ENCODE measurements at regions not wholly inside any gene's neighbourhood (a gene's known extent, or its start where the extent isn't known, plus 50 kb on each side); places are given as distances from the start of the nearest gene placed in this dataset.

DNA sequence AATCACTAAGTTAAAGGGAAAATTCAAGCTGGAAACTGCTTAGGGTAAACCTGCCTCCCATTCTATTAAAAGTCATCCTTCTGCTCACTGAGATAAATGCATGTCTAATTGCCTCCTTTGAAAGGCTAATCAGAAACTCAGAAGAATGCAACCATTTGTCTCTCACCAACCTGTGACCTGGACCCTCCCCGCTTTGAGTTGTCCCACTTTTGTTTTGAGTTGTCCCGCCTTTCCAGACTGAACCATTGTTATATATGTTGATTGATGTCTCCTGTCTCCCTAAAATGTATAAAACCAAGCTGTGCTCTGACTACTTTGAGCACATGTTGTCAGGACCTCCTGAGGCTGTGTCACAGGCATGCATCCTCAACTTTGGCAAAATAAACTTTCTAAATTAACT lies 378.4 kb downstream of the KIF20B start:
- TF ChIP-seq, protein P1, sequence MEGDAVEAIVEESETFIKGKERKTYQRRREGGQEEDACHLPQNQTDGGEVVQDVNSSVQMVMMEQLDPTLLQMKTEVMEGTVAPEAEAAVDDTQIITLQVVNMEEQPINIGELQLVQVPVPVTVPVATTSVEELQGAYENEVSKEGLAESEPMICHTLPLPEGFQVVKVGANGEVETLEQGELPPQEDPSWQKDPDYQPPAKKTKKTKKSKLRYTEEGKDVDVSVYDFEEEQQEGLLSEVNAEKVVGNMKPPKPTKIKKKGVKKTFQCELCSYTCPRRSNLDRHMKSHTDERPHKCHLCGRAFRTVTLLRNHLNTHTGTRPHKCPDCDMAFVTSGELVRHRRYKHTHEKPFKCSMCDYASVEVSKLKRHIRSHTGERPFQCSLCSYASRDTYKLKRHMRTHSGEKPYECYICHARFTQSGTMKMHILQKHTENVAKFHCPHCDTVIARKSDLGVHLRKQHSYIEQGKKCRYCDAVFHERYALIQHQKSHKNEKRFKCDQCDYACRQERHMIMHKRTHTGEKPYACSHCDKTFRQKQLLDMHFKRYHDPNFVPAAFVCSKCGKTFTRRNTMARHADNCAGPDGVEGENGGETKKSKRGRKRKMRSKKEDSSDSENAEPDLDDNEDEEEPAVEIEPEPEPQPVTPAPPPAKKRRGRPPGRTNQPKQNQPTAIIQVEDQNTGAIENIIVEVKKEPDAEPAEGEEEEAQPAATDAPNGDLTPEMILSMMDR (IDR thresholded peaks at IDR 0.05; ENCODE audit: insufficient read depth, low read depth, low read length) = no peak
- no peak for TF ChIP-seq EZH2 (IDR thresholded peaks at IDR 0.05; ENCODE audit: insufficient read depth, low read length)
